Stomach (tissue), 8 donors: ENCODE measurements at regions not wholly inside any gene's neighbourhood (a gene's known extent, or its start where the extent isn't known, plus 50 kb on each side); places are given as distances from the start of the nearest gene placed in this dataset.
A peak's percentile ranks its signal among the peaks of the same experiment; 100 is the strongest.

ENCODE experiments used
- DNase-seq, 2 donors: peaks; one replicate each; pipeline versions ENCODE4 v3.0.0 to v3.0.0-alpha.2; 2013 to 2019
- H3K27ac ChIP-seq, 5 donors: fragments of 200-600 bp in 4 of 5; sonication (generic) in 4 of 5; one replicate each; pipeline ENCODE4 v1.5.1; 2013 to 2019; ENCODE audit warnings: mild to moderate bottlenecking in 1 of 5, moderate library complexity in 1 of 5
- H3K27me3 ChIP-seq, 3 donors: fragments of 200-600 bp; sonication (generic); one replicate each; pipeline ENCODE4 v1.5.1; 2017 to 2019; ENCODE audit warnings: mixed run types in 1 of 3
- H3K36me3 ChIP-seq, 4 donors: fragments of 200-600 bp; sonication (generic); 1 replicate in 3 of 4; 2 replicates in 1 of 4; pipeline ENCODE4 v1.5.1; 2016 to 2019
- H3K4me1 ChIP-seq, 4 donors: fragments of 200-600 bp; sonication (generic); one replicate each; pipeline ENCODE4 v1.5.1; 2016 to 2019
- H3K4me3 ChIP-seq, 4 donors: fragments of 200-600 bp; sonication (generic) in 3 of 4; one replicate each; pipeline ENCODE4 v1.5.1; 2016 to 2019; ENCODE audit warnings: mild to moderate bottlenecking in 1 of 4
- H3K9me3 ChIP-seq, 4 donors: fragments of 200-600 bp; sonication (generic); one replicate each; pipeline ENCODE4 v1.5.1; 2016 to 2019
- CTCF ChIP-seq, 7 experiments: fragments of 450-650 bp in 4 of 7; fragments of 200-600 bp in 3 of 7; sonication (generic) in 3 of 7; IDR thresholded peaks; one replicate each; pipeline ENCODE4 v1.5.1; 2016 to 2019; ENCODE audit warnings: antibody characterized with exemption in 7 of 7, control low read depth in 2 of 7, mild to moderate bottlenecking in 1 of 7
- EP300 ChIP-seq: sonication (generic); formaldehyde crosslinking; IDR thresholded peaks from one replicate; pipeline ENCODE4 v1.6.1; 2017; ENCODE audit warnings: antibody characterized with exemption
- POLR2A ChIP-seq, 4 donors: fragments of 450-650 bp; IDR thresholded peaks; one replicate each; pipeline ENCODE4 v1.6.1; 2016; ENCODE audit warnings: antibody characterized with exemption in 4 of 4, control low read depth in 2 of 4, mild to moderate bottlenecking in 1 of 4, moderate library complexity in 1 of 4
- POLR2AphosphoS5 ChIP-seq, 3 donors: sonication (generic); formaldehyde crosslinking; IDR thresholded peaks; one replicate each; pipeline ENCODE4 v1.6.1; 2016; ENCODE audit warnings: antibody characterized with exemption in 3 of 3
- WGBS, 5 donors: extraction: QIAGEN DNeasy Blood & Tissue Kit in 3 of 5; methylation state at CpG; one replicate each; pipeline versions ENCODE4 v1.1.5 to v1.1.7; 2013 to 2018; 5-methylcytosine and 5-hydroxymethylcytosine counted together
- intact Hi-C: fragments of 100-400 bp; cut with DNase I; formaldehyde crosslinking; loops from one replicate; pipeline ENCODE4 v1.15.1; 2023; ENCODE audit warnings: low total_unique reads
- donor health status: healthy with polysubstance abuse.
- donor health status: Bipolar disorder and iron deficiency.
- donor health status: healthy.

- intact Hi-C loops = no loop called here
- peaks cover 0 to 10% (median 3%) of the 10 kb centered on the region in 4 donors for H3K9me3 ChIP-seq
- WGBS, 5 donors = 39 to 64% (median 55%) methylated on average over 5 of the region's 5 CpGs
- no peaks in the 10 kb centered on the region for H3K4me1 ChIP-seq
- no peaks in the 10 kb centered on the region for H3K36me3 ChIP-seq
- no peak for TF ChIP-seq POLR2AphosphoS5 (IDR thresholded peaks at IDR 0.05)
- no peak for TF ChIP-seq CTCF (IDR thresholded peaks at IDR 0.05)
- TF ChIP-seq EP300 = no peak
- no peak for TF ChIP-seq POLR2A (IDR thresholded peaks at IDR 0.05)
- peak overlapping the region in 1 of 5 donors; percentile 14 for H3K27ac ChIP-seq
- no peak overlapping the region for H3K4me3 ChIP-seq
- peak in 1 of 2 donors; percentile 49 for DNase-seq
- H3K27me3 ChIP-seq = no peaks in the 10 kb centered on the region
These were observed 888.8 kb downstream of the QKI start for GRCh38 chr6:164303102-164303964.

DNA sequence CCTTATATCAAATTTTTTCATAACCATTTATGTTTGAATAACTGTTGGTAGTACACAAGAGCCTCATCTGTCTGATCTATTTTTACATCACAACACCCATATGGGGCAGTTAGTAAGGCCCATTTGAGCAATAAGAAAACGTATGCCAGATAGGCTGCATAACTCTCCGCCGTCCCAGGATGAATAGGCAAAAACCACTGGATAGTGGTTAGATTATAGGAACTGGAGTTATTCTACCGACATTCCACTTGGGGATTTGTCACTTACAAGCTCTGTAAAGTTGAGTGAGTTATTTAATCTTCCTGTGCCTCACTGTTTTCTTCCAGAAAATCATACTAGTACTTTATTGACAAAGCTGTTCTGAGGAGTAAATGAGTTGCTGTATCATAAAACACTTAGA is 881.9 kb downstream of the QKI start:
- H3K4me3 ChIP-seq = no peak overlapping the region
- peaks cover 0 to 13% (median 3%) of the 10 kb centered on the region in 4 donors for H3K9me3 ChIP-seq
- no peaks in the 10 kb centered on the region for H3K27me3 ChIP-seq
- H3K4me1 ChIP-seq = no peaks in the 10 kb centered on the region
- H3K27ac ChIP-seq = no peak overlapping the region
- intact Hi-C loops = no loop called here
- TF ChIP-seq POLR2AphosphoS5 (IDR thresholded peaks at IDR 0.05) = no peak
- TF ChIP-seq EP300 = no peak
- no peak for TF ChIP-seq CTCF (IDR thresholded peaks at IDR 0.05)
- TF ChIP-seq POLR2A (IDR thresholded peaks at IDR 0.05) = no peak
- H3K36me3 ChIP-seq = no peaks in the 10 kb centered on the region
- no peak for DNase-seq
- 78 to 90% (median 85%) methylated on average over 4 of the region's 4 CpGs for WGBS, 5 donors

DNA sequence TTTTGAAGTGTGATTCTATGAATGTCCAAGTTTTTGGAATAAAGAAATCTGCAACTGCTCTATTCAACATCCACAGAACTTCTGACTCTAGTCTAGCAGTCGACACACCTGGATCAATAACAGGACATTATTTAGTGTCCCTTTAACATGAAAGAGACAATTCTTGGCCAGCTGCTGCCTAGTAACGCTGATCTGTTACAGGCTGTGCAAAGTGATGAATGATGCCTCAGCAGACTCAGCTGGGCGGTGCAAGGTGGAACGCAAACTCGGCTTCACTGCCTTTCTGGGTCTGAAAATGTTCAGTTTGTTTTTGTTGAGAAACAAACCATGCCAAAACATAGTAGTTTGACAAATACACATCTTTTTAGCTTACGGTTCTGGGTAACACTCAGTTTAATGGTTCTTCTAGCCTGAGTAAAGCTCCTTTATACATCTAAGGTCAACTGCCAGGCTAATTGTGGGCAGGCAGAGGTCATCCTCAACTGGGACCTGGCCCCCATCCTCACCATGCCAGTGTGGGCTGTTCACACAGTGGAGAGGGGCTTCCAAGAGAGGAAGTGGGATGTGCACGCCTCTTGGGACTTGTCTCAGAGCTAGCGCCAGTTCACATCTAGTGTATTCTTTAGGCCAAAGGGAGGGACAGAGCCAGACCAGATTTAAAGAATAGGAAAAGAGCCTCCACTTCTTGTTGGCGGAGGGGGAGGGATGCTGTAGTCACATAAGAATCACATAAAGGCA is 879.7 kb downstream of the QKI start:
- Histone ChIP-seq H3K36me3 (no peaks in the 10 kb centered on the region), H3K27me3 (no peaks in the 10 kb centered on the region), H3K9me3 (peaks cover 0 to 22% (median 9%) of the 10 kb centered on the region in 4 donors), H3K4me1 (no peaks in the 10 kb centered on the region), H3K27ac (no peak overlapping the region), H3K4me3 (no peak overlapping the region)
- no peak for TF ChIP-seq EP300
- no peak for TF ChIP-seq POLR2AphosphoS5 (IDR thresholded peaks at IDR 0.05)
- no peak for TF ChIP-seq CTCF (IDR thresholded peaks at IDR 0.05)
- no peak for TF ChIP-seq POLR2A (IDR thresholded peaks at IDR 0.05)
- no peak for DNase-seq
- WGBS, 5 donors = 49 to 61% (median 55%) methylated on average over 9 of the region's 9 CpGs
- intact Hi-C loops = no loop called here

- intact Hi-C loops = no loop called here
- Histone ChIP-seq H3K27me3 (no peaks in the 10 kb centered on the region), H3K4me3 (no peak overlapping the region), H3K9me3 (peaks cover 0 to 26% (median 9%) of the 10 kb centered on the region in 4 donors), H3K27ac (no peak overlapping the region), H3K36me3 (no peaks in the 10 kb centered on the region), H3K4me1 (no peaks in the 10 kb centered on the region)
- no peak for DNase-seq
- TF ChIP-seq POLR2A (IDR thresholded peaks at IDR 0.05) (no peak), POLR2AphosphoS5 (IDR thresholded peaks at IDR 0.05) (no peak), EP300 (no peak), CTCF (IDR thresholded peaks at IDR 0.05) (no peak)
These were observed 876.7 kb downstream of the QKI start for GRCh38 chr6:164291224-164291623.
